ENCODE measurements at regions not wholly inside any gene's neighbourhood (a gene's known extent, or its start where the extent isn't known, plus 50 kb on each side); places are given as distances from the start of the nearest gene placed in this dataset.

GRCh38 chr2:121147766-121148165 is 137.2 kb downstream of the TFCP2L1 start:
- TF ChIP-seq, protein P1, sequence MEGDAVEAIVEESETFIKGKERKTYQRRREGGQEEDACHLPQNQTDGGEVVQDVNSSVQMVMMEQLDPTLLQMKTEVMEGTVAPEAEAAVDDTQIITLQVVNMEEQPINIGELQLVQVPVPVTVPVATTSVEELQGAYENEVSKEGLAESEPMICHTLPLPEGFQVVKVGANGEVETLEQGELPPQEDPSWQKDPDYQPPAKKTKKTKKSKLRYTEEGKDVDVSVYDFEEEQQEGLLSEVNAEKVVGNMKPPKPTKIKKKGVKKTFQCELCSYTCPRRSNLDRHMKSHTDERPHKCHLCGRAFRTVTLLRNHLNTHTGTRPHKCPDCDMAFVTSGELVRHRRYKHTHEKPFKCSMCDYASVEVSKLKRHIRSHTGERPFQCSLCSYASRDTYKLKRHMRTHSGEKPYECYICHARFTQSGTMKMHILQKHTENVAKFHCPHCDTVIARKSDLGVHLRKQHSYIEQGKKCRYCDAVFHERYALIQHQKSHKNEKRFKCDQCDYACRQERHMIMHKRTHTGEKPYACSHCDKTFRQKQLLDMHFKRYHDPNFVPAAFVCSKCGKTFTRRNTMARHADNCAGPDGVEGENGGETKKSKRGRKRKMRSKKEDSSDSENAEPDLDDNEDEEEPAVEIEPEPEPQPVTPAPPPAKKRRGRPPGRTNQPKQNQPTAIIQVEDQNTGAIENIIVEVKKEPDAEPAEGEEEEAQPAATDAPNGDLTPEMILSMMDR (IDR thresholded peaks at IDR 0.05): no peak
- TF ChIP-seq POLR2AphosphoS5 (IDR thresholded peaks at IDR 0.05): no peak
- no peak for TF ChIP-seq EP300 (IDR thresholded peaks at IDR 0.05)

All from stomach (tissue), 4 donors.